ENCODE measurements at regions not wholly inside any gene's neighbourhood (a gene's known extent, or its start where the extent isn't known, plus 50 kb on each side); places are given as distances from the start of the nearest gene placed in this dataset.

DNA sequence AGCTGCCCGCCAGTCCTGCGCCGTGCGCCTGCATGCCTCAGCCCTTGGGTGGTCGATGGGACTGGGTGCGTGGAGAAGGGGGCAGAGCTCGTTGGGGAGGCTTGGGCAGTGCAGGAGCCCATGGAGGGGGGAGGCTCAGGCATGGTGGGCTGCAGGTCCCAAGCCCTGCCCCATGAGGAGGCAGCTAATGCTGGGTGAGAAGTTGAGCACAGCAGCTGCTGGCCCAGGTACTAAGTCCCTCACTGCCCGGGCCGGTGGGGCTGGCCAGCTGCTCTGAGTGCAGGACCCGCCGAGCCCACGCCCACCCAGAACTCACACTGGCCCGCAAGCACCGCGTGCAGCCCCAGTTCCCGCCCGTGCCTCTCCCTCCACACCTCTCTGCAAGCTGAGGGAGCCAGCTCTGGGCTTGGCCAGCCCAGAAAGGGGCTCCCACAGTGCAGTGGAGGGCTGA, 764.3 kb upstream of the TYRP1 start:
- DNase-seq, result no peak

- no peak for DNase-seq
Observed at GRCh38 chr9:11931109-11931508, 762.1 kb upstream of the TYRP1 start.

- no peak for DNase-seq
Observed at GRCh38 chr9:11931751-11932150, 761.4 kb upstream of the TYRP1 start.

- DNase-seq, result no peak
Observed at GRCh38 chr9:11933926-11934325, 759.3 kb upstream of the TYRP1 start.

DNA sequence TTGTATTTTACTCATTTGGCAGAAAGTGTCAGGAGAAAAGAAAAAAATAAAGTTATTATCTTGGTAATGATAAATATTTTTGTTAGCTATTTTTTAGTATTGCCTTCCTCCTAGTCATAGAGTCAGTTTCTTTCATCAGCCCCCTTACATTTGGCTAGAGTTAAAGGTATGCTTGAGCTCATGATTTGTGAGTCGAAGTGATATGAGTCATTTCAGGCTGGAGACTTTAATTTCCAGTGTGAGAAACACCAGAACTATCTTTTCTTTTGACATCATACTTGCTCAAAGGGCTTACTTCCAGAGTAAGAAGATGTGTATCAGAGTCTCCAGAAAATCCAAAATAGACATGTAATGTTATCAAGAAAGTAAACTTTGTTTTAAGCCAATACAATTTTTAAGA, 746.7 kb upstream of the TYRP1 start:
- no peak for DNase-seq

DNA sequence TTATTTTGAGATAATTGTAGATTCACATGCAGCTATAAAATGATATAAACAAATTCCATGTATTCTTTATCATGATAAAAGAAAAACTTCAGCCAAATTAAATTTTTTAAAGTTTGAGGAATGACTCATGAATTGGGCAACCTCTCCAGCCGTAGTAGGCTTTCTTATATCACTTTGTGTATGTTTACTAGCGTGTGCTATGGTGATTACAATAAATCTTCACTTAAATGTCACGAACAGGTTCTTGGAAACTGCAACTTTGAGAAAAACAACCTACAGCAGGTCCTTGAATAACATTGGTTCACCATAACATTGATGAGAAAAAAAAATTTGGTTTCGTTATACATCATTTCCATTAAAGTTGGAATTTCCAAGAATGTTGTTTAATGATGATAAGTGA, 730.9 kb upstream of the TYRP1 start:
- DNase-seq, result no peak

GRCh38 chr9:11966786-11967185, 726.4 kb upstream of the TYRP1 start:
- DNase-seq, result no peak

- no peak for DNase-seq
Observed at GRCh38 chr9:11968631-11969030, 724.6 kb upstream of the TYRP1 start.

DNA sequence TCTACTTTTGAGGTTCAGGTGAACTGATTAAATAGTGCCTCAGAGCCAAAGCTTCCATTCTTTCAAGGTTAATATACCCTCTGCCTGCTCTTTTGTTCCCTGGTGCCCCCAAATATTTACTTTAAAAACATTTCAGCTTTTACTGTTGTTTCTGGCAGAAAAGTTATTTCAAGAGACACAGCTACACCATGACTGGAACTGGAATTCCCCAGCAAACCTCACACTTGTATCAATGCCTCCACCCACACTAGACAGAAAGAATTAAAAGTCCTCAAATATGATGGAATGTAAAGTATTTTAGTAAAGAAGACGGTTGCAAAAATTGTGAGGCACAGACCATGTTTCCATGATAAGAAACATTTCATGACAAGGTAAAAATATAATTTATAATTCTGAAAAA, 720.2 kb upstream of the TYRP1 start:
- no peak for DNase-seq

DNA sequence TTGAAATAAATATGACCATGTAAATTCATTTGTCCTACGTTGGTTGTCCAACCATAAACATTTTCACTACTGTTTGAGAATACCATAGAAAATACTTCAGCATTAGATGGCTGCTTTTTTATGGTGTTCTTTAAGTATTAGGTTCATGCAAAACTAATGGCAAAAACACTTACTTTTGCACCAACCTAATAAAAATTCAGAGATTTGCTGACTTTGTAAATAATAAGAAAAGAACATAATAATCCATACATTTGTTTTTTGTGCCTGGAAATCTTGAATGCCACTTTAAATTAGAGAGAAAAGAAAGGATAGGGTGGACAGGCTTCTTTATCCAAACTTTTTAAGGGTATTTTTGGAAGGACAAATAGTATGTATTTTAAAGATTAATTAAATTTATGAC, 719.7 kb upstream of the TYRP1 start:
- DNase-seq, result no peak

GRCh38 chr9:11992866-11993265, 700.3 kb upstream of the TYRP1 start:
- no peak for DNase-seq

DNA sequence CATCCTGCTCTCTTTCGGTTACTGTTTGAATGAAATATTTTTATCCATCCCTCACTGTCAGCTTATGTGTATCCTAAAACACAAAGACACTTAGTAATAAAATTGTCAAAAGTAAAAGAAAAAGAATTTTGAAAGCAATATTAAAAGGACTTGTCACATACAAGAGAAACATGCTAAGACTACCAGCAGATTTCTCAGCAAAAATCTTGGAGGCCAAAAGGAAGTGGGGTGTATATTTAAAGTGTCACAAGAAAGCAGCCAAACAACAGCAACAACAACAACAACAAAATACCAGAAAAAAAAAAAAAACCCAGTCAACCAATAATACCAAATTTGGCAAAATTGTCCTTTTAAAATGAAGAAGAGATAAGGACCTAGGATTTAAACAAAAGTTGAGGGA, 678.7 kb upstream of the TYRP1 start:
- DNase-seq, result no peak

DNA sequence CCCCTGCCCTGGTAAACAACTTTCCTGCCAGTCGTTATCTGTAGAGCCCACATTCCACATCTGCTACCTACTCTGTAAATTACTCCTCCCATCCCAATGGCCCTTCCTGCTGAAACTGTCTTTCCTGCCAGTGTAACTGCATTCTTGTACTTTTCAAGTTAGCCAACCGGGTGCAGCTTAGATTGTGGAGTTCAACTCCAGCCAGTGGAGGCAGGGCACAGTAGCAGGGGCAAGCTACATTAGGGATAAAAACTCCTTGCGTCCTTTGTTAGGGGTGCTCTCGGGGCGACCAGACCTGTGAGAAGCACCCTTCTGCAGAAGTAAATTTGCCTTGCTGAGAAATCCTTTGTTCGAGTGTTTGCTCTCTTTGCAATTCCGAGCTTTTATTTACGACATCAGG, 639.0 kb upstream of the TYRP1 start:
- DNase-seq, result no peak

- DNase-seq, result no peak
Observed at GRCh38 chr9:12056874-12057273, 636.3 kb upstream of the TYRP1 start.

DNA sequence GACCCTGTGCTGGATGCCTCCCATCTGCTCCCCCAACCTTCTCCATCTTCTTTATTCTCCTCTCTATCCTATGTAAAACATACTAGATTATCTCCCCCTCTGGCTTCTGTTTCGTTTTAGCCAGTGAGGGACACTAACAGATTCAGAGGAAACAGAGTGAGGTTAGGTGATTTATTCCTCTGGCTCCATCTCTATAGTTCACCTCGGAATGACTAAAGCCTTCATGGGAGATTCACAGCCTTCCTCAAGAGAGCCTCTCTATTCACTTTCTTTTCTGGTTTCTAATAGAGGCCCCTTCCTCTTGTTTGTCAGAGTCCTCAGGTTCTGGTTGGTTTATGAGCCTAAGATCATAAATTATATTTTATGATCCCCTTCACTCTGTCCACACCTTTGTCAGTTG, 633.1 kb upstream of the TYRP1 start:
- no peak for DNase-seq

DNA sequence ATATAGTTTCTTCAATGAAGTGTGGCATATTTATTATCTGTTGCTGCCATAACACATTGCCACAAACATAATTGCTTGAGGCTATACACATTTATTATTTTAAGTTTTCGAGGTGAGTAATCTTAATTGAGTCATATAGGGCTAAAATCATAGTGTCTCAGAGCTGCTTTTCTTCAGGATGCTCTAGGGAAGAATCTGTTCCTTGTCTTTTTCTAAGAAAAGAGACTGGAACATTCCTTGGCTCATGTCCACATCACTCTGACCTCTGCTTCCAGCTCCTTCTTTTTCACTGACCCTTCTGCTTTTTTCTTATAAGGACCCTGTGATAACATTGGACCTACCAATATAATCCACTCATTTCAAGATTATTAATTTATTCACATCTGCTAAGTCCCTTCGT, 632.4 kb upstream of the TYRP1 start:
- DNase-seq, result no peak

GRCh38 chr9:12065050-12065449, 628.1 kb upstream of the TYRP1 start:
- no peak for DNase-seq

GRCh38 chr9:12065686-12066085, 627.5 kb upstream of the TYRP1 start:
- DNase-seq, result no peak

GRCh38 chr9:12066455-12067035, 626.6 kb upstream of the TYRP1 start:
- no peak for DNase-seq

DNA sequence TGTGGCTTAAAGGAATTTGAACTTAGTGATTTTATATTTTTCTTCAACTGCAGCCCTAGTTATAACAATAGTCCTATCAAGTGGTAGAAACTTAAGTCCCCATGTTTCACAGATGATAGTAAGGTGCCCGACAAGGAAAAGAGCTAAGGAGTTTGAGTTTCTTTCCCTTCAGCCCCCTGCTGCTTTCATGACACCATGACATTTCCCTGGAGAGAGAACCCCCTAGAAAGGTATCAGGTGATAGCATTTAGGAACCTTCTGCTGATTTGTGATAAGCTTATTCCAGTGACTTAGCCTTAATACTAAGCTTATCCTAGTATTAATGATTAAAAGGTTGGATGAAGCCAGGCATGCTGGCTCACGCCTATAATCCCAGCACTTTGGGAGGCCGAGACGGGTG, 623.8 kb upstream of the TYRP1 start:
- no peak for DNase-seq

DNA sequence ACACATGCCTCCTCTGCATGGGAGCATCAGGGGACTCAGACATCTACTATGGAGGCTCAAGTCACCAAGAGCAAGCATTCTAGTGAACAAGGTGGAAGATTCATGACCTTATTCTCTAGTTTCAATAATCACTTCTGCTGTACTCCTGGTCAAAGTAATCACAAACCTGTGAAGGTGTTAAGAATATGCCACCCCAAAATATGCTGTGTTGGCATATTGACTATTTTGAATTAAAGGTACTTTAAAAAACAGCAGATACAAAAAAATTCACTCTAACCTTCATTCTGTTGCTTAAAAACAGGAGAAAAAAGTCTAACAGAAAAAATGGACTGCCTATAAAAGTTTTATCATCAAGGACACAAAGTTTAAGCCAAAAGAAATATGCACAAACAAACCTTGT, 607.8 kb upstream of the TYRP1 start:
- no peak for DNase-seq

- DNase-seq, result no peak
Observed at GRCh38 chr9:12091865-12092527, 601.2 kb upstream of the TYRP1 start.

- no peak for DNase-seq
Observed at GRCh38 chr9:12094046-12094445, 599.1 kb upstream of the TYRP1 start.

DNA sequence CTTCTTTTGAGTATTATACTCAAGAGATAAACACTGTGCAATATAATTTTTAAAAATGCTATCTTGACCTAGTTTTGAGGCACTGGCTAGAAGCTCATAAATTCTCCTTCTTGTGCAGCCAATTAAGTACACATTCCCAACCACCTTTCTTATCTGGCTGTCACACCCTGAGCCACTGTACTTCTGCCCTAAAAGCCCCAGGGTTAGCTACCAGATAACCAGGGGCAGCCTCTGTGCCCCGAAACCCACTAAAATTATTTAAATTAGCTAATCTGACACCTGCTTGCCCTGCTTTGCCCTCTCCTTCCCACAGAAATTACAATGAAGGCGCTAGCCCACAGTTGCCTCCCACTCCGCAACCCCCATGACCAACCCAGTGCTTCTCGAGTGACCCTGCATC, 597.3 kb upstream of the TYRP1 start:
- DNase-seq, result no peak
